Lung (tissue), 11 donors: ENCODE measurements at regions not wholly inside any gene's neighbourhood (a gene's known extent, or its start where the extent isn't known, plus 50 kb on each side); places are given as distances from the start of the nearest gene placed in this dataset.

Experiments used
- ATAC-seq: fragments of 200-7000 bp; cut with Tn5 transposase; one replicate; pipeline ENCODE4 v1.9.1; 2020; ENCODE audit warnings: moderate number of reproducible peaks; ENCODE audit not compliant: insufficient read depth, low FRiP score
- DNase-seq, 3 donors: peaks; one replicate each; pipeline ENCODE4 v3.0.0-alpha.2; 2013 to 2017
- H3K27ac ChIP-seq, 2 donors: one replicate each; pipeline ENCODE4 v1.5.1; 2013; ENCODE audit warnings: mild to moderate bottlenecking in 2 of 2, moderate library complexity in 2 of 2, control low read depth in 1 of 2, inconsistent platforms in 1 of 2, low read depth in 1 of 2, low read length in 1 of 2
- H3K27me3 ChIP-seq, 3 donors: one replicate each; pipeline ENCODE4 v1.5.1; 2013; ENCODE audit warnings: low read length in 2 of 3; ENCODE audit not compliant: control insufficient read depth in 3 of 3, insufficient read depth in 3 of 3
- H3K36me3 ChIP-seq, 4 donors: one replicate each; pipeline ENCODE4 v1.5.1; 2013; ENCODE audit warnings: low read length in 4 of 4, mild to moderate bottlenecking in 1 of 4, moderate library complexity in 1 of 4; ENCODE audit not compliant: control insufficient read depth in 4 of 4, insufficient read depth in 4 of 4
- H3K4me1 ChIP-seq, 5 donors: one replicate each; pipeline ENCODE4 v1.5.1; 2013; ENCODE audit warnings: low read length in 5 of 5, mild to moderate bottlenecking in 2 of 5, moderate library complexity in 1 of 5; ENCODE audit not compliant: control insufficient read depth in 5 of 5, insufficient read depth in 5 of 5
- H3K4me3 ChIP-seq: one replicate; pipeline ENCODE4 v1.5.1; 2013; ENCODE audit warnings: mild to moderate bottlenecking, control low read depth, moderate library complexity
- H3K9ac ChIP-seq, 2 donors: one replicate each; pipeline ENCODE4 v1.5.1; 2013; ENCODE audit warnings: low read length in 2 of 2, control low read depth in 1 of 2; ENCODE audit not compliant: insufficient read depth in 1 of 2
- H3K9me3 ChIP-seq, 4 donors: one replicate each; pipeline ENCODE4 v1.5.1; 2013; ENCODE audit warnings: low read length in 3 of 4, mild to moderate bottlenecking in 1 of 4, moderate library complexity in 1 of 4; ENCODE audit not compliant: control insufficient read depth in 4 of 4, insufficient read depth in 3 of 4
- WGBS, 2 donors: extraction: QIAGEN DNeasy Blood & Tissue Kit; methylation state at CpG; one replicate each; pipeline ENCODE4 v1.1.7; 2013; 5-methylcytosine and 5-hydroxymethylcytosine counted together
- TF ChIP-seq, protein P1 (sequence below): IDR thresholded peaks from 2 replicates; pipeline ENCODE4 v1.5.1; 2012; ENCODE audit warnings: mild to moderate bottlenecking; ENCODE audit errors: control extremely low read depth, extremely low read depth
- donor health status: control.
- donor health status: control.
- donor health status: Bipolar disorder and iron deficiency.
- donor health status: healthy.
- donor health status: DM: yes; HTN: yes; CAD: no.

DNA sequence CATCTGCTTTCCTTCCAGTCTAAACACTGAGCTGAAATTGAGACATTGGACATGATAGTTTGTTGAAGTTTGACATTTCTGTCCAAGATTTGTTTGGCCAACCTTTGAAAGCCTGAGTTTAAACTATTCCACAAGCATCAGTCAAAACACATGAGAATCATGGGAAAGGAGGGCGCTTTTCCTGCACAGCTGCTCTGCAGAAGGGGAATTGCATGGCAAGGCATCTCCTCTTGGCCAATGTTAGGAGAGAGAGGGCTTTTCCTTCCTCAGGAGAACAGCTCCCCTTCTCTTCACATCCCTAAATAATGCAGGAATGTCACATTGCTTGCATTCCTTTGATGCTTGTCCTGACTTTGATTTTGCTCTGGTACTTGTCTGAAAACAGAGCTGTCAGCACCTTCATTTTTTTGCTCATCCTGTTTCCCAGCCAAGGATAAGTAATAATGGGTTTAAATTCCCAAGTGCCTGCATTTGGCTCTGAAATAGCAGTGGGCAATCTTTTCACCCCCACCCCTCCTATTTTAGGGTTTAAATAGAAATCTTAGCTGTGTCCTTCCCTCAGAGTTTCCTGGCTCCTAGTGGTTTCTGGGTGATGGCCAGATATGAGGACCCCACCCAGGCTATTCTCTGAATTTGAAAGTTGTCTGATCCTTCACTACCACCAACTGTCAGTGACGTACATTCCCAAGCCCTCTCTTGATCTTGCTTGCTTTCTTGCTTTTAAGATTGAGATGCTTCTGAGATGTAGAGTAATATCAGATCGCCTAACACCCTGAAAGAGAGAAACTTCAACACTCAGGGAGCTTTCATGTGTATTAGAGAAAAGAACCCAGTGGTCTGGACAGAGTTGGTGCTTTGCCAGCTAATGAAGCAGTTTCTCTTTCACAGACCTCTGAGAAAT lies 75.2 kb upstream of the NPVF start:
- Histone ChIP-seq H3K36me3 (no peaks in the 10 kb centered on the region), H3K9me3 (no peaks in the 10 kb centered on the region), H3K4me1 (peaks cover 0 to 25% (median 3%) of the 10 kb centered on the region in 5 donors), H3K27me3 (no peaks in the 10 kb centered on the region), H3K4me3 (no peak overlapping the region), H3K9ac (no peak overlapping the region), H3K27ac (no peak overlapping the region)
- DNase-seq, result peak; percentile 72 to 88 (median 87)
- ATAC-seq, result no peak
- 47 to 76% methylated on average over 3 of the region's 3 CpGs for WGBS, 2 donors
- TF ChIP-seq, protein P1, sequence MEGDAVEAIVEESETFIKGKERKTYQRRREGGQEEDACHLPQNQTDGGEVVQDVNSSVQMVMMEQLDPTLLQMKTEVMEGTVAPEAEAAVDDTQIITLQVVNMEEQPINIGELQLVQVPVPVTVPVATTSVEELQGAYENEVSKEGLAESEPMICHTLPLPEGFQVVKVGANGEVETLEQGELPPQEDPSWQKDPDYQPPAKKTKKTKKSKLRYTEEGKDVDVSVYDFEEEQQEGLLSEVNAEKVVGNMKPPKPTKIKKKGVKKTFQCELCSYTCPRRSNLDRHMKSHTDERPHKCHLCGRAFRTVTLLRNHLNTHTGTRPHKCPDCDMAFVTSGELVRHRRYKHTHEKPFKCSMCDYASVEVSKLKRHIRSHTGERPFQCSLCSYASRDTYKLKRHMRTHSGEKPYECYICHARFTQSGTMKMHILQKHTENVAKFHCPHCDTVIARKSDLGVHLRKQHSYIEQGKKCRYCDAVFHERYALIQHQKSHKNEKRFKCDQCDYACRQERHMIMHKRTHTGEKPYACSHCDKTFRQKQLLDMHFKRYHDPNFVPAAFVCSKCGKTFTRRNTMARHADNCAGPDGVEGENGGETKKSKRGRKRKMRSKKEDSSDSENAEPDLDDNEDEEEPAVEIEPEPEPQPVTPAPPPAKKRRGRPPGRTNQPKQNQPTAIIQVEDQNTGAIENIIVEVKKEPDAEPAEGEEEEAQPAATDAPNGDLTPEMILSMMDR, result no peak

DNA sequence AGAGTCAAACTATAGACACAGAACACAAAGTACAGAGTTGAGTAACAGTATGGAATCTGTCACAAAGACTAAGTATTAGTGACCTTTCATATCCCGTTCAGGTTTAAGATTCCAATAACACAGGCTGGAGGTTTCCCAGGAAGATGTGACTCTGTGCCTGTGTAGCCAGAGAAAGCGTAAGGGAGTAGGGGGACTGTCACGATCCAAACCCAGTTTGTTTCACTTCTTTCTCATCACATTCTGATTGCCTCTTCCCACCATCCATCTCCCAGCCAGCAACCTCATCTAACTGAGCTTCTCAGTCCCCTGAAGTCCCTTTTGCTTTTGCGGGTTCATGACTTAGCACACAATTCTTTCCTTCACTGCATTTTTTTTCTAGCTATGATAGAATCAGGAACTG lies 76.4 kb upstream of the NPVF start:
- TF ChIP-seq, protein P1, result no peak
- H3K4me1 ChIP-seq, result peaks cover 0 to 33% (median 3%) of the 10 kb centered on the region in 5 donors
- no peak for ATAC-seq
- H3K9me3 ChIP-seq, result no peaks in the 10 kb centered on the region
- H3K27ac ChIP-seq, result no peak overlapping the region
- no peak for DNase-seq
- H3K27me3 ChIP-seq, result no peaks in the 10 kb centered on the region
- 84 to 87% methylated on average over 4 of the region's 4 CpGs for WGBS, 2 donors
- H3K4me3 ChIP-seq, result no peak overlapping the region
- no peaks in the 10 kb centered on the region for H3K36me3 ChIP-seq
- H3K9ac ChIP-seq, result no peak overlapping the region

DNA sequence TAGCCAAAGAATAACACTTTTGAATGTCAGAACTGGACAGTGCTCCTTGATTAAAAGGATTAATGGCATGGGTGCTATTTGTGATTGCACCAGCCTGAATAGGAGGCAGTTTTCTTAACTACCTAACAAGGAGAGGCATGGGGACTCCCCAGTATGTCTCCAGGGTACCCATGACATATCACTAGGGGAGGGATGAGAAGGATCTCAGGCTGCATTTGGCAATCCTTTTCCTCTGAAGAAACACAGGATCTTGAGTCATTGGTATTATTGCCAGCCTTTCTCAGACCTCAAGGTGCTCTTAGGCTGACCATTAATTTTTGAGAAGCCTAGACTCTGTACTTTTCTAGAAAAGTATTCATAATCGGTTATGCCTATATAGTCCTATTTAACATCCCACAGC lies 77.5 kb upstream of the NPVF start:
- H3K9ac ChIP-seq, result no peak overlapping the region
- H3K4me3 ChIP-seq, result no peak overlapping the region
- WGBS, 2 donors, result 88 to 91% methylated on average over 1 of the region's 1 CpG
- TF ChIP-seq, protein P1, result no peak
- H3K27ac ChIP-seq, result no peak overlapping the region
- H3K36me3 ChIP-seq, result no peaks in the 10 kb centered on the region
- H3K9me3 ChIP-seq, result no peaks in the 10 kb centered on the region
- peaks cover 0 to 33% (median 3%) of the 10 kb centered on the region in 5 donors for H3K4me1 ChIP-seq
- DNase-seq (no peak), ATAC-seq (no peak)
- no peaks in the 10 kb centered on the region for H3K27me3 ChIP-seq
